AG04449 (cell line): ENCODE measurements at regions not wholly inside any gene's neighbourhood (a gene's known extent, or its start where the extent isn't known, plus 50 kb on each side); places are given as distances from the start of the nearest gene placed in this dataset.

Source experiments
- CTCF ChIA-PET: fragments of 350-600 bp; formaldehyde crosslinking; extraction: SDS; loops from one replicate; lab custom pipeline; 2021; ENCODE audit warnings: antibody characterized with exemption; lab: Yijun Ruan, JAX
- POLR2A ChIA-PET: fragments of 400-600, 350-600 bp; formaldehyde crosslinking; extraction: SDS; loops from one replicate; lab custom pipeline; 2020; ENCODE audit warnings: antibody characterized with exemption, inconsistent platforms; lab: Yijun Ruan, JAX
- DNase-seq: peaks from one replicate; pipeline ENCODE4 v3.0.0-alpha.2; 2010; ENCODE audit warnings: low read depth, low spot score
- H3K4me3 ChIP-seq: 2 replicates; pipeline ENCODE4 v1.5.1; 2011; ENCODE audit warnings: low read depth, mild to moderate bottlenecking, control low read depth, low read length
- TF ChIP-seq, protein P1 (sequence below): IDR thresholded peaks from one replicate; pipeline ENCODE4 v1.5.1; 2011; ENCODE audit warnings: mild to moderate bottlenecking, moderate library complexity, low read length, control low read depth, inconsistent platforms; ENCODE audit not compliant: insufficient read depth; ENCODE audit errors: missing control alignments

DNA sequence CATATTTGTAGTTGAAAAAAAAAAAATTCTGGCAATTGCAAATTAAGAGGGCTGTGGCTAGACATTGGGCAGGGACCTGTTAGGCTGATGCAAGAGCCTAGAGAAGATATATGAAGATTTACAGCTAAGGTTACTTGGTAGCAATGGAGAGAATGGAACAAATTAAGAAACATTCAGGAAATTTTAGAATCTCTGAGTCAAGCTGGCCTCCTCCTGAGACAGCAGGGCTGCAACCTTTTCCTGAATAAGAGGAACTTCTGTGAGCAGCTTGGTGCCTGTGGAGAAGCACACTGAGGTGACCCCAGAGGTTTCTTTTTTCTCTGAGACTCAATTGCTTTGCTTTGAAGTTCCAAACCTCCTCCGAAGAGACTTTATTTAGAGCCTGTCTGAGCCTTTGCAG is 118.6 kb upstream of the LRATD1 start:
- ChIA-PET CTCF (no interaction called here), POLR2A (no interaction called here)
- TF ChIP-seq, protein P1, sequence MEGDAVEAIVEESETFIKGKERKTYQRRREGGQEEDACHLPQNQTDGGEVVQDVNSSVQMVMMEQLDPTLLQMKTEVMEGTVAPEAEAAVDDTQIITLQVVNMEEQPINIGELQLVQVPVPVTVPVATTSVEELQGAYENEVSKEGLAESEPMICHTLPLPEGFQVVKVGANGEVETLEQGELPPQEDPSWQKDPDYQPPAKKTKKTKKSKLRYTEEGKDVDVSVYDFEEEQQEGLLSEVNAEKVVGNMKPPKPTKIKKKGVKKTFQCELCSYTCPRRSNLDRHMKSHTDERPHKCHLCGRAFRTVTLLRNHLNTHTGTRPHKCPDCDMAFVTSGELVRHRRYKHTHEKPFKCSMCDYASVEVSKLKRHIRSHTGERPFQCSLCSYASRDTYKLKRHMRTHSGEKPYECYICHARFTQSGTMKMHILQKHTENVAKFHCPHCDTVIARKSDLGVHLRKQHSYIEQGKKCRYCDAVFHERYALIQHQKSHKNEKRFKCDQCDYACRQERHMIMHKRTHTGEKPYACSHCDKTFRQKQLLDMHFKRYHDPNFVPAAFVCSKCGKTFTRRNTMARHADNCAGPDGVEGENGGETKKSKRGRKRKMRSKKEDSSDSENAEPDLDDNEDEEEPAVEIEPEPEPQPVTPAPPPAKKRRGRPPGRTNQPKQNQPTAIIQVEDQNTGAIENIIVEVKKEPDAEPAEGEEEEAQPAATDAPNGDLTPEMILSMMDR, result no peak
- H3K4me3 ChIP-seq, result no peak overlapping the region
- no peak for DNase-seq

DNA sequence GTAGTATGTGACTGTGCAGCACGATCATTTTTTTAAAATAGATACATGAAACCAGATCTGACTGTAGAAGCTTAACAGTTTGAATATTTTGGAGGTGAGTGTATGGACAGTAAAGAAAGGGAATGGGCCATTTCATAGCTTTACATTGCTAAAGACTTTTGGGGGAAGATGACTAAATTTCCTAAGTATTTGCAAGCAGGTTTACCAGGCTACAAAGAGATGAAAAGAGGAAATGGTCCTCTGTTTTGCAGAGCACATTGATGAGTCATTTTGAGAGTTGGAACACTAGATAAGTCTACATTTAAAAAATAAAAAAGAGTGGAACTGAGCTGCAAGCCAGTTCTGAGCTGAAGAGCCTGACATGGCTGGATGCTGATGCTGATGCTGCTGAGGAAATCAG is 115.7 kb upstream of the LRATD1 start:
- TF ChIP-seq, protein P1, result no peak
- no peak overlapping the region for H3K4me3 ChIP-seq
- ChIA-PET POLR2A (no interaction called here), CTCF (no interaction called here)
- DNase-seq, result peak; percentile 95

DNA sequence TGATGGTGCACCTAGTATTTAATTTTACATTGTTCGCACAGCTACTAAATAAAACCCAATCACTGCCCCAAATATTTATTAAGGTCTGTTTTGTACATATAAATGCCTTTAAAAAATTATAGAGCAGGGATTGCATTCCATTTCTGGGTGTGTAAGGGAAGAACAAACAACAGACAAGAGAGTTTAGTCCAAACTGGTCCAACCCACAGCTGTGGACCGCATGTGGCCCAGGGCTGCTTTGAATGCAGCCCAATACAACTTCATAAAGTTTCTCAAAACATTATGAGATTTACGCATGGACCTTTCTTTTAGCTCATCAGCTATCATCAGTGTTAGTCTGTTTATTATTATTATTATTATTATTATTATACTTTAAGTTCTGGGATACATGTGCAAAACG is 114.8 kb upstream of the LRATD1 start:
- TF ChIP-seq, protein P1, result no peak
- DNase-seq, result no peak

DNA sequence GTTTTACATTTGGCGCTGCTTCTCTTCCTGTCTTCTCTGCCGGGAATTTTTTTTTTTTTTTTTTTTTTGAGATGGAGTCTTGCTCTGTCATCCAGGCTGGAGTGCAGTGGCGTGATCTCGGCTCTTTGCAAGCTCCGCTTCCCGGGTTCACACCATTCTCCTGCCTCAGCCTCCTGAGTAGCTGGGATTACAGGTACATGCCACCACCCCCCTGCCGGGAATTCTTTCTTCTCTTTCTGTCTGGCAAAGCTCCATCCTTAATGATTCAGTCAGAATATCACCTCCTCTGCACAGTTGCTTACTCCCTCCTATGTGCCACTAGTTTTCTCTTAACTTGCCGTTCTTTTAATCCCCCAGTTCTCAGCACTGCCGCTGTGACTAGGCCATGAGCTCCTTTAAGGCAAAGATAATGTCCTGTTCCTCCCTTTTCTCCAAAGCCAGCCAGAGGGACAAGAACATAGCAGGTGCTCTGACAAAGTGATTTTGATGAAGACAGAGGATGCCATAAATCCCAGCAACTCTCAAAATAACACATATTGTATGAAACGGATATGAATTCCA is 112.1 kb upstream of the LRATD1 start:
- CTCF ChIA-PET, result no interaction called here
- POLR2A ChIA-PET, result interaction anchor here (0.6 kb wide), 1 partner anchor 1070 kb away, joined by 3 read pairs; no protein-coding TSS in a partner anchor
- no peak for DNase-seq
- TF ChIP-seq, protein P1, result no peak
- H3K4me3 ChIP-seq, result no peak overlapping the region

More for the DNA sequence above, 114.8 kb upstream of the LRATD1 start:
- ChIA-PET POLR2A (no interaction called here), CTCF (interaction anchor here (1.3 kb wide), 1 partner anchor 118 kb away, joined by 3 read pairs; no protein-coding TSS in a partner anchor)
- no peak overlapping the region for H3K4me3 ChIP-seq

DNA sequence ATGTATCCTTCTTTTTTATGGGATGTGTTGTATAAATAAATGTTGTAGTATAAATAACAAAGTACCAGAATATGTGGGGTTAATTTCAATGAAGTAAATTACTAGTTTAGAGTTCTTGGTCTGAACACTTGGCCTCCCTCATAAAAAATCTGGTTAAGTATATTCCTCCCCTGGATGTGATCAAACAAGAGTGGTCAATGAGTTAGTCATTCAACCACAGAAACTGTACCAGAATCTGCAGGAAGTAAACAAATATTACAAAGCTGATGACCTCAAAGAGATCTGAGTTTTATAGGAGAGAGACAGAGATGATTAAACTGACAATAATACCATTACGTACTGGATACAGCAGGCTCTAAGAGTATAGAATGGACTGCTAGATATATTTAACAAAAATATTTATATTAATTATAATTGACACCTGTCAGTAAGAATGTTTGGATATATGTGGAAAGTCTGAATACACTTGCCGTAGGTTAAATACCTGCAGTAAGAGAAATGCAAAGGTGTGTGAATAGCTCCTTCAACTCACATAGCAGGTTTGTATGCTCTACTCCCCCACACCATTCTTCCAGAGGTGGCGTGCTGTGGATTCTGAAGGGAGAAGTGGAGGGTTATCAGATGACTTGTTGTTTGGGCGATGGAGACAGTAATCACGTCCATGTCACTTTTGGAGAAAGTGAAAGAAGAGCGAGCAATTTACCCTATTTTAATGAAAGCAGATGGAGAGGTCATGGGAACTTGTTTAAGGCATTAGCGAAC is 108.3 kb upstream of the LRATD1 start:
- peak; percentile 34 for DNase-seq
- CTCF ChIA-PET, result no interaction called here
- TF ChIP-seq, protein P1, result no peak
- POLR2A ChIA-PET, result no interaction called here
- no peak overlapping the region for H3K4me3 ChIP-seq

DNA sequence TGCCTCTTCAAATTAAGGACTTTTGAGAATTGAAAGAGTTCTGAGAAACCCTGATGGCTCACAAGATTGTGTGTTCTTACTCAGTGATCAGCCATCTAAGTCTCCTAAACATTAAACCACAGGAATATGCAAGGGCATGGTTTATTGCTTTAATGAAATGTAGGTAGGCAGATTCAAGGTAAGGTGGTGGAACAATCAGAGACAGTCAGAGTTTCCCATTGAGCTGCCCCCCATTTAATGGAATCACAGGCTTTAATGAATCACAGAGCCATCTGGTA is 107.8 kb upstream of the LRATD1 start:
- H3K4me3 ChIP-seq, result no peak overlapping the region
- DNase-seq, result no peak
- TF ChIP-seq, protein P1, result no peak
- ChIA-PET POLR2A (no interaction called here), CTCF (no interaction called here)
